NB4 (cell line): ENCODE measurements at regions not wholly inside any gene's neighbourhood (a gene's known extent, or its start where the extent isn't known, plus 50 kb on each side); places are given as distances from the start of the nearest gene placed in this dataset.
"Not testable (repeated sequence)": the region's sequence is repeated elsewhere in the genome, so short reads cannot be mapped to it uniquely, and the experiment has no call there.

Experiments
- DNase-seq: peaks from one replicate; pipeline ENCODE4 v3.0.0; 2010; ENCODE audit warnings: low read depth
- H3K4me3 ChIP-seq: one replicate; pipeline ENCODE4 v1.5.1; 2011; ENCODE audit warnings: mild to moderate bottlenecking, low read depth, low read length, moderate library complexity
- MYC ChIP-seq: IDR thresholded peaks from 2 replicates; pipeline ENCODE4 v1.6.1; 2011; ENCODE audit warnings: low read depth, low read length
- POLR2A ChIP-seq: IDR thresholded peaks from 2 replicates; pipeline ENCODE4 v1.6.1; 2011; ENCODE audit warnings: mild to moderate bottlenecking; ENCODE audit not compliant: insufficient read length; ENCODE audit errors: extremely low read depth
- TF ChIP-seq, protein P1 (sequence below): IDR thresholded peaks from one replicate; pipeline ENCODE4 v1.5.1; 2012; ENCODE audit warnings: low read depth, low read length
- TF ChIP-seq, protein P2 (sequence below): IDR thresholded peaks from 2 replicates; pipeline ENCODE4 v1.6.1; 2011; ENCODE audit warnings: low read depth, low read length

DNA sequence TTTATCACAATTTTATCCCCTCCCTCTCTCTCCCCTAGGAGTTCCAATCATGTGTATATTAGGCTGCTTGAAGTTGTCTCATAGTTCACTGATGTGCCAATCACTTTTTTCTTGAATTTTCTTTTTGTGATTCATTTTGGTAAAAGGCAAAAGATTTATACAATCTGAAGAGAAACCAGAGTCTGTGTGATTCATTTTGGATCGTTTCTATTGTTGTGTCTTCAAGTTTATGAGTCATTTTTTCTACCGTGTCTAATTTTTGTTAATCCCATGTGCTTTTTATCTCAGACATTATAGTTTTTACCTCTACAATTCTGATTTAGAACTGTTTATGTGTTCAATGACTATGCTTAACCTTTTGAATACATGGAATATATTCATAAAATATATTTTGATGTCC lies 483.9 kb upstream of the AUTS2 start:
- no peak for DNase-seq
- no peak for TF ChIP-seq MYC
- no peak for TF ChIP-seq POLR2A
- TF ChIP-seq, protein P1, sequence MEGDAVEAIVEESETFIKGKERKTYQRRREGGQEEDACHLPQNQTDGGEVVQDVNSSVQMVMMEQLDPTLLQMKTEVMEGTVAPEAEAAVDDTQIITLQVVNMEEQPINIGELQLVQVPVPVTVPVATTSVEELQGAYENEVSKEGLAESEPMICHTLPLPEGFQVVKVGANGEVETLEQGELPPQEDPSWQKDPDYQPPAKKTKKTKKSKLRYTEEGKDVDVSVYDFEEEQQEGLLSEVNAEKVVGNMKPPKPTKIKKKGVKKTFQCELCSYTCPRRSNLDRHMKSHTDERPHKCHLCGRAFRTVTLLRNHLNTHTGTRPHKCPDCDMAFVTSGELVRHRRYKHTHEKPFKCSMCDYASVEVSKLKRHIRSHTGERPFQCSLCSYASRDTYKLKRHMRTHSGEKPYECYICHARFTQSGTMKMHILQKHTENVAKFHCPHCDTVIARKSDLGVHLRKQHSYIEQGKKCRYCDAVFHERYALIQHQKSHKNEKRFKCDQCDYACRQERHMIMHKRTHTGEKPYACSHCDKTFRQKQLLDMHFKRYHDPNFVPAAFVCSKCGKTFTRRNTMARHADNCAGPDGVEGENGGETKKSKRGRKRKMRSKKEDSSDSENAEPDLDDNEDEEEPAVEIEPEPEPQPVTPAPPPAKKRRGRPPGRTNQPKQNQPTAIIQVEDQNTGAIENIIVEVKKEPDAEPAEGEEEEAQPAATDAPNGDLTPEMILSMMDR: no peak
- TF ChIP-seq, protein P2, sequence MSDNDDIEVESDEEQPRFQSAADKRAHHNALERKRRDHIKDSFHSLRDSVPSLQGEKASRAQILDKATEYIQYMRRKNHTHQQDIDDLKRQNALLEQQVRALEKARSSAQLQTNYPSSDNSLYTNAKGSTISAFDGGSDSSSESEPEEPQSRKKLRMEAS: no peak
- no peak overlapping the region for H3K4me3 ChIP-seq

DNA sequence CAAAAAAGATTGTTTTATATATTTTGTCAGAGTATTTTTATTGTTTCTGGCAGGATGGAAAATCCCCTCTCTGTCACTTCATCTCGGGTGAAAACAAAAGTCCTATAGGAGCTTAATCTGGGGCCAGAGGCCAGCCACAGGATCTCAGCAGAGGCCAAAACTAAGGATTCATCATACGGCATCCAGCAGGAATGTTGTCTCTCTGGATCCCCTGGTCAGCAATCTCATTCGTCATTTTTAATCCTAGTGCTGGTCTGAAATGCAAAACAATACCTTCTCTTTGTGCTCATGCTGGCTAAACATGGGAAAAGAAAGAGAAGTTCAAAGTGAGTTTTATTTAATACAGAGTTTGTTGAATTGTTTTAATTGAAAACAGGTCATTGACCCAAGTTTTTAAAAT lies 482.5 kb upstream of the AUTS2 start:
- TF ChIP-seq POLR2A (no peak), MYC (no peak)
- TF ChIP-seq, protein P1: no peak
- TF ChIP-seq, protein P2: no peak
- no peak for DNase-seq
- H3K4me3 ChIP-seq: no peak overlapping the region

DNA sequence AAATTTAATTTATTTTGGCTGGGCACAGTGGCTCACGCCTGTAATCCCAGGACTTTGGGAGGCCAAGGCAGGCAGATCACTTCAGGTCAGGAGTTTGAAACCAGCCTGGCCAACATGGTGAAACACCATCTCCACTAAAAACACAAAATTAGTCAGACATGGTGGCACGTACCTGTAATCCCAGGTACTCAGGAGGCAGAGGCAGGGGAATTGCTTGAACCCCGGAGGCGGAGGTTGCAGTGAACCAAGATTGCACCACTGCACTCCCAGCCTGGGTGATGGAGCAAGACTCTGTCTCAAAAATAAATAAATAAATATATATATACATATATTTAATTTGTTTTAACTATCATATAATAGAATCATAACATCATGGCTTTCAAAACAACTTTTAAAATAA lies 482.1 kb upstream of the AUTS2 start:
- not testable (repeated sequence) for H3K4me3 ChIP-seq, DNase-seq

DNA sequence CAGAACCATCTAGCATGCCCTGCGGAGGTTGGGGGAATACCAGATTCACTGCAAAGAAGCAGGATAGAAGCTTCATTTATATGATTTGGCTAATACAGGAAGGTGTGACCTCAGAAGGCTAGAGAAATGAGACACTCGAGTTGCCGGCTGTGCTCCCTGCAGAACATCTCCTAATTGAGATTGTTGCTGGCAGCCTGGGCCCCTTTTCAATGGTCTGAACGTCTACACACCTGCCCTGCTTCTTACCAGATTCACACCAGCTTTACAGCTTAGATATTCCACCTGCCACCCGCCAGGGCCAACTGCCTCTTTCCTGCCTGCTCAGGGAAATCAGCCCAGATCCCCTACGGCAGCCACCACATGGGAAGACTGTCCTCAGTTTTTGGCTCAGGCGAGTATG lies 475.3 kb upstream of the AUTS2 start:
- TF ChIP-seq POLR2A: no peak
- TF ChIP-seq, protein P1: no peak
- TF ChIP-seq, protein P2: no peak
- TF ChIP-seq MYC: no peak
- DNase-seq: no peak
- no peak overlapping the region for H3K4me3 ChIP-seq

DNA sequence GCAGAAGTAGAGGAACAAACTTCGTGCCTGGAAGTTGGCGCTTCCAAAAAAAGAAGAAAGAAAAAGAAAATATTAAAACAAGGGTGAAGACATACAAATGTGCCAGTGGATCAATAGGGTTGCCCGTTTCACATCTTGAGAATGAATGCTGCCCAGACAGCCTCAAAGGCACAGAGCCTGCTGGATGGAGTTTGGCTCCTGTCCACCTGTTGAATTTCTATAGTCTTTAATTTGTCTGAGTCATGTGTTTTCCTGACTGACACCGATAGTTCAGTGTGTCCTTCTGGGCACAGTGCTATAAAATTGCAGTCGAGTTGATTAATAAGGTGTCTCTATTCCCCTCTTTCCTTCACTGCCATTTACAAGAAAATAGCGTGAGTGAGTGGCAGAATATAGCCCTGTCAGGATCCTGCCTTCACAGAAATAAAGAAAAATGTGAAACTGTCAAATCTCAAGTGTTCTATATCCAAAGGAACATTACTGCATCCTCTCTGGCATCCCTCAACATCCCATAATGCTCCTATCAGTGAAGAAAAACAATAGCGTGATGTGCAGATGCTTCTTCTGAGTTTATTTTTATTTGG lies 471.3 kb upstream of the AUTS2 start:
- no peak overlapping the region for H3K4me3 ChIP-seq
- TF ChIP-seq MYC (no peak), POLR2A (no peak)
- TF ChIP-seq, protein P2: no peak
- no peak for DNase-seq

DNA sequence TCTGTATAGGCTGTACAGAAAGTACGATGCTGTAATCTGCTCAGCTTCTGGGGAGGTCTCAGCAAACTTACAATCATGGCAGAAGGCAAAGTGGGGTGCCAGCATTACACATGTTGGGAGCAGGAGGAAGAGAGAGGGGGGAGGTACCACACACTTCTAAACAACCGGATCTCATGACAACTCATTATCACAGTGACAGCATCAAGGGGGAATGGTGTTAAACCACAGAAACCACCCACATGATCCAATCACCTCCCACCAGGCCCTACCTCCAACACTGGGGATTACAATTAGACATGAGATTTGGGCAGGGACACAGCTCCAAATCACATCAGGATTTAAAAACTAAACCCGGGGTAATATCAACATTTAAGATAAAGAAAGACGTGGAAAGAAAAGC lies 468.8 kb upstream of the AUTS2 start:
- no peak for DNase-seq
- no peak overlapping the region for H3K4me3 ChIP-seq
- TF ChIP-seq, protein P1: no peak
- TF ChIP-seq, protein P2: no peak
- TF ChIP-seq POLR2A: no peak
- no peak for TF ChIP-seq MYC

DNA sequence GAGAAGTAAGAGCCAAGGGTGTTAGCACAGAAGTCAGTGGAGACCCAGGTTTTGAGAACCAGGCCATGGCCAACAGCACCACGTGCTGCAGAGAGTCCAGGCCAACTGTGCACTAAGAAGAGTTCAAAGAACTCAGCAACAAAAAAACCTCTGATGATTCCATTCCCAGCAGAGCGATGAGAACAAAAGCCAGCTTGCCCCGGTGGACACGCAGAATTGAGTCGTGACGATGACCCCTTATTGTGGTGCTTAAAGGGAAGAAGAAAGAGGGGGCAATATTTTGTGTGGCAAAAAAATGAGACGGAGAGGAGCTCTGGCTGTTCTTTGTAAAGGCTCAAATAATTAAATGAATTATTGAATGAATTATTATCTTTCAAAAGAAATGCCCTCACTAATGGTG lies 468.3 kb upstream of the AUTS2 start:
- TF ChIP-seq, protein P2: no peak
- TF ChIP-seq POLR2A (no peak), MYC (no peak)
- TF ChIP-seq, protein P1: no peak
- DNase-seq: no peak
- H3K4me3 ChIP-seq: no peak overlapping the region
